Hematopoietic multipotent progenitor cell (in vitro differentiated cells): ENCODE measurements at regions not wholly inside any gene's neighbourhood (a gene's known extent, or its start where the extent isn't known, plus 50 kb on each side); places are given as distances from the start of the nearest gene placed in this dataset.
"Not testable (repeated sequence)": the region's sequence is repeated elsewhere in the genome, so short reads cannot be mapped to it uniquely, and the experiment has no call there.

Experiments used
- DNase-seq, 3 donors: peaks; one replicate each; pipeline ENCODE4 v3.0.0-alpha.2; 2011 to 2015; ENCODE audit warnings: low read depth in 2 of 3, low spot score in 2 of 3

DNA sequence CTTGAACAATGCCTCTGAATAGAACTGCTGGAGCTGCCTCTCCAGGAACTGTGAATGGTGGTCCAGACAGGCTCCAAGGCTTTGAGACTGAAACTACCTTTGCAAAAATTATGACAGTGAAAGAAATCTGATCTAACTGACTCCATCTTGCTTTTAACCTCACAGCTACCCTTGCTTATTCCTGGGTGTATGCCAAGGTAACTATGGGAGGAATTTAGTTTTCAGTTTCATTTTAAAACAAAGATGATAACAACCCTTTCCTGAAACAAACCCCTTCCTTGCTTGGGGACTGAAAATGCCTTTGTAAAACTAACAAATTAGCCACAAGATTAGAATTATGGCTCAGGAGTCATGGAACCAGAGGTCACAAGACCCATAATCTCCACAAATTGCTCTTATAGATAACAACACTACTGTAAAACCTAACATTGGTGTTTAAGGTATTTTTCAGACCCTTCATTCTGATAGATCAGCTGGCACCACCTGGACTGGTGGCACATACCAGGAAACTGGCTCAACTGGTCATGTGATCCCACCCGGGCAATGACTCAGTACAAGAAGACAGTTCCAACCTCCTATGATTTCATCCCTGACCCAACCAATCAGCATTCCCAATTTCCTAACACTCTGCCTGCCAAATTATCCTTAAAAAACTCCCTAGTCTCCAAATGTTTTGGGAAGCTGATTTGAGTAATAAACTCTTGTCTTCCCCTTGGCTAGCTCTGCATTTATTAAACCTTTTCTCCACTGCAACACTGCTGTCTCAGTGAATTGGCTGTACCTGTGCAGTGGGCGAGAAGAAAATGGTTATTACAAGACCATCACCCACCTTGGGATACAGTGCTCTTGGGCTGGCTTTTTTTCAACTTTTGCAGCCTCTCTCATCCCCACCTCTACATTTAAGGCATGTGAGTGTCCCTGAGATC, 608.1 kb downstream of the TYW1 start:
- no peak for DNase-seq

DNA sequence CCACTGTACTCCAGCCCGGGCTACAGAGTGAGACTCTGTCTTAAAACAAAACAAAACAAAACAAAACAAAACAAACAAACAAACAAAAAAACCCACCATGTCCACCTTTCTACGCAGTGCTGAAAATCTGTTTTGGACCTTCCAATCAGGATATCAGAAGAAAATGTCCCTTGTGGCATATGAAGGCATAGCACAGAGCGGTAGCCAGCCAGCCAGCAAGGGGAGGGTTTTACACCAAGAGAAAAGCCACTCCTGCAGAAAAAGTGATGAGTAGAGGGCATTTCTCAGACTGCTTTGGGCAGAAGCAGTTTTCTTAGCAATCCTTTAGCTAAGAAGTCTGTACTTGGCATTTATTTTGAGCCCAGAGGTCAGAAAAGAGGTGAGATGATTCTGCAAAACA, 612.2 kb downstream of the TYW1 start:
- DNase-seq, result no peak

DNA sequence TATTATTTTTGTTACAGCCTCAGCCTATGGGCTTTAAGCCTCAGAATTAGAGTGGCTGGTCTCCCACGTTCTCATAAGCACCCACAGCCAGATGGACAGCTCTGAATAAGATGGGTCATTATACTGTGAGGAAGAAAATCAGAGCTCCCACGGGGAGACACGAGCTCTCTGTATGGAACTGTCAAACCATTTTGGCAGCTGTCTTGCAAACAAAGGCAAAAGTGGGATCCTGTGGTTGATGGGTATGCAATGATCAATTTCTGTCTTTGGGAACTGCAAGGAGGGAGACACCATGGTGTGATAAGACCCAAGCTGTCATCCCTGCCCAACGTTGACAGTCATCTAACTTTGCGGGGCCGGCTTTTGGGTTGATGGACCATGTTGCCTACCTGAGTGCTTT, 614.3 kb downstream of the TYW1 start:
- no peak for DNase-seq

DNA sequence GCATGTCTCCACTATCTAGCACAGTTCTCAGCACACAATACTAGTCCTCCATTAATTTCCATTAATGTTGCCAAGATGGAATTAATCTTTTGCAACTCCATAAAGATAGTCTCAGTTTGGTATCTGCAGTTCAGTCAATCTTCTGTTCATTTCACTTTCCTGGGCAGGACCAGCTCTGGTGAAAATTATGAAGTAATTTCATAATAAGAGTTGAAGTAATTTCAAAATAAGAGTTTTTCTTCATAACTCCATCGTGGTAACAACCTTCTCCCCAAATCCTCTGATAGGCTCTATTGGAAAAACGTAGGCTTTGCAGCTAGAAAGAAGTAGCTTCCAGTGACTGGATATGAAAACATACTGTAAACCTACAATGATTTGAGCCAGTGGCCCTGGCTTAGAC, 618.2 kb downstream of the TYW1 start:
- DNase-seq, result no peak

DNA sequence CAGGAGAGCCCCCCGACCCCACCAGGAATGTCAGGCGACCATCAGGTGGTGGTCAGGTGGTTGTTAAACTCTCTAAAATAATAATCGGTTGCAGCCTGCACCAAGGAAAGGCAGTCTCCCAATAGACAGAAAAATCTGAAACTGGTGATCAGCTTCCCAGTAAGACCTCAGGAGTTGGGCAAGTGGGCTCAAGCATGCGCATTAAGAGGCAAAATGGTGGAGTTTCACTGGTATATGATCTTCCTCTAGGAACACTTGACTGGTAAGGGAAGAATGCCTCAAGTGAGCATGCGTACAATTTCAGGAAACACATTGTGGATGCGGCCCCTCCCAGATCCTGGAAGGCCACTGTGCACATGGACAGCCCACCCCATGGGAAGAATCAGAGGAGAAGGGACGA, 619.9 kb downstream of the TYW1 start:
- no peak for DNase-seq

DNA sequence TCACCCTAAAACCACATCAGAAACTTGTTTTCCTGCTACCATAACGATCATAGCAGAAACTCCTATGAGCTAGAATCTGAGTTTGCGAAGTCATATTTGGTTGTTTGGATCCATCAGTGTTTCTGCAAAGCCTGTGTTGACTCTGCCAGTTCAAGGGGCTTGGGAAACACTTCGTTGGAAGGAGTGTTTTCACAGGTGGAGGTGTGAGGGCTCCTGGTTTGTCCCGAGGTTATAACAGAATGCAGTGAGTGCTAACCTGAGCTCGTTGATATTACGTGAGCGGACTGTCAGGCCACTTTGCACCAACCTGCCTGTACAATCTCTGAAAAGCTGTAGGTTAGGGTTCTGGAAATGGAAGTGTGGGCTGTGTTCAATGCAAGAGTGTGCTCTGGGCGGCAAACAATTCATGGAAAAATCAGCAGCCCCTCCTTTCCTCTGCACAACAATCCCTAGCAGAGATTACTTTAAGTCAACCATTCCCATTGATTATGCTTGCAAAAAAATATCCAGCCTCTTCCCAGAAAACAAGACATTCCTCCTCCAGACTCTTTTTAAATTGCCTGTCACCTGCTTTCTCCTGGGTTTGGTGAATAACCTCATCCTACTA, 622.0 kb downstream of the TYW1 start:
- no peak for DNase-seq

DNA sequence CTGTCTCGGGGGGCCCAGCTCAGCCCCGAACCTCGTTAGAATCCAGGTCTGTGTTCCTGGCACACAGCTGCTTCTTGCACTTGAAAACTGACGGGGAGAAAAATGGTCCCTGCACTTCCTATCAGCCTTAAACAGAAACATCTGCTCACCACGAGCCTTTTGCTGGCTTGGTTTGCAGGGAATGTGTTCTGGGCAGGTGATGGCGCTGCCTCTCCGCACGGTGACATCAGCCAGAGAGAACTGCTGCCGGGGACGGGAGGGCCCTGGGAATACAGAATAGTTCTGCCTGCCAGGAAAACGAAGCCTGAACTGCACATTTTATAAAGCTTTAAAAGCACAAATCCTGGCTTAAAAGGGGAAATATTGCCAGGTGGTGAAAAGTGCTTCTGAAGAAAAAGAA, 622.5 kb downstream of the TYW1 start:
- no peak for DNase-seq

DNA sequence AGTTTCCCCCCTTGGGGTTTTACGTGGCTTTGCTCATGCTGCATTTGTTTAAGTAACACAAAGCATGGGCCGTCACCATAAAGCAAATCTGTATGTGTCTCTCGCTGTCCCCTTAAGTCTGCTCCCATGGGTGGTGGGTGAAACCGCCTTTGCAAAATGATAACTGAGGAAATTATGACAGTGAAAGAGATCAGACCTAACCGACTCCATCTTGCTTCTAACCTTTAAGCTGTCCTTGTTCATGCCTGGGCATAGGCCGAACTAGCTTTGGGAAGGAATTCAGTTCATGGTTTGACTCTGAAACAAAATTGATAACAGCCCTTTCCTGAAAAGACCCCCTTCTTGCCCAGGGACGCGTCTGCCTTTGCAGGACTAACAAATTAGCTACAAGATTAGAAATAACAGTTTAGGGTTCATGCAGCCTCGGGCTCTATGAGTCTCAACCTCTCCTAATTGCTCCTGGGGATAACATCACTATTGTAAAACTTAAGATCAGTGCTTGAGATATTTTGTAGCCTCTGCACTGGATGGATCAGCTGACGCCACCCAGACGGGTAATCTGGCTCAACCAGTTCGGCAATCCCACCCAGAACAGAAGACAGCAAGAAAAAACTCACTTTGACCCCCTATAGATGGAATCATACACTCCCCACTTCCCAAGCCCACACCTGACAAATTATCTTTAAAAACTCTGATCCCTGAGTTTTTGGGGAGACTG, 623.7 kb downstream of the TYW1 start:
- DNase-seq, result no peak

DNA sequence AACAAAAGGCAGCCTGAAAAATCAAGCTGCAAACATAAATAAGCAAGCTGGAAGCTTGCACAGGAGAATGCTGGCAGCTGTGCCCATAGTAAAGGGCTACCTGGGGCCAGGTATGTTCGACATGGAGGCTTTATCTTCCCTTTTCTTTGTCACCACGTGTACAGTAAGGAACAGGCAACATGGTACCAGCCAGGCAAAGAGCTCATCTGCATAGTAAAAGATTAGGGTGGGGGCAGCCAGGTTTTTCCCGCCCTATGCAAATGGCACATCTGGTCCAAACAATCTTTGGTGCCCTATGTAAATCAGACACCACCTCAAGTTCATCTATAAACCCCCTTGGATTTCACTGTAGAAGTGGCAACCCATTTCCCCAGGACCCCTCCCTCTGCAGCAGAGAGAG, 625.1 kb downstream of the TYW1 start:
- DNase-seq, result no peak

DNA sequence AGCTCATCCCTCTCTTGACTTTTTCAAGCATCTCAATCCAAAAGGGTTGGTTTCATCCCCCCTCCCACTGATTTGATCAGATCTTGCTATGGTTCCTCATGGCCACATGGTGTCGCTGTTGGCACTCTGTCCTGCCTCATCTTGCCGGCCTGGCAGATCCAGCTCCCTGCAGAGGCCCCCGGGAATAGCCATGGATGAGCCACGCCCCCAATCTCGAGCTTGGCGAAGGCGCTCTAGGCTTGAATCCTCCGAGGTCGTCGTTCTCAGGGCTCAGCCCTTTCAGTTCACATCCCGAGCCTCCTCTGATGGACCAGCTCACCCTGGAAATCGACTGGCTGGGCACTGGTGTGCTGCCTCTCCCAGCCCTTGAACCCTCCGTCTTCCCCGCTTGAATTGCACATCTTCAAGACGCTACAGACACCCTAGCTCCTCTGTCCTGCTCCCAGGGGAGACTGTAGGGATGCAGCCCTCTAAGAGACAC, 628.7 kb downstream of the TYW1 start:
- peak in 2 of 3 donors; percentile 19 to 43 for DNase-seq

DNA sequence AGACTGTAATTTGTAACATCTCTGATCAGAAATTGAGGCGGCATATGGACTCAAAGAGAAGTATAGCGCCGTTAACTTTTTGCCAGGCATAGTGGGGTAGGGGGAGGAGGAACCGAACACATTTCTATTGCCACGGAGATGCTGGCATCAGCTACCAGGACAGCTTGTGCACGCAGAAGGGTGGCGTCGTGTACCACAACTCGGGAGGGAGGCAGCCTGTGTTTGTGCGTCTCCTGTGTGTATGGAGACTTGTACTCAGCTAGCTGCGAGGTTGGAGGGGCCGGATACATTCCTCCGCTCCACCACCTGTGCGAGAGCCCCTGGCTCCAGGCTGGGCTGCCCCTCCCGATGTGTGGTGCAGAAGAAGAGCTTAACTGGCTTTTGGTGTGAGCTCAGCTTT, 634.8 kb downstream of the TYW1 start:
- no peak for DNase-seq

DNA sequence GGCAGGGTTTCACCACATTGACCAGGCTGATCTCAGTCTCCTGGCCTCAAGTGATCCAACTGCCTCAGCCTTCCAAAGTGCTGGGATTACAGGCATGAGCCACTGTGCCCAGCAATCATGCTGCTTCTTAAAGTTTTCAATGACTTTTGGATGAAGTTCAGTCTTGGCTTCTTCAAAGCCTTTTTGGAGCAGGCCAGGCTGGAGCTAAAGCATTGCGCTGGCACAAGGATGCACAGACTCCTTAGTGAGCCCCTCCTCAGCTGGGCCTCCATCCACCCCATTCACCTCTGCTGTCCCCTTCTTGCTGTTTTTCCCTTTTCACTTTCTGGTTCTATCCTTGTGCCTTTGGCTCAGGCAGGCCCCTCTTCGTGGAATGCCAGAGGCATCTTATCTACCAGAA, 638.6 kb downstream of the TYW1 start:
- DNase-seq, result no peak

DNA sequence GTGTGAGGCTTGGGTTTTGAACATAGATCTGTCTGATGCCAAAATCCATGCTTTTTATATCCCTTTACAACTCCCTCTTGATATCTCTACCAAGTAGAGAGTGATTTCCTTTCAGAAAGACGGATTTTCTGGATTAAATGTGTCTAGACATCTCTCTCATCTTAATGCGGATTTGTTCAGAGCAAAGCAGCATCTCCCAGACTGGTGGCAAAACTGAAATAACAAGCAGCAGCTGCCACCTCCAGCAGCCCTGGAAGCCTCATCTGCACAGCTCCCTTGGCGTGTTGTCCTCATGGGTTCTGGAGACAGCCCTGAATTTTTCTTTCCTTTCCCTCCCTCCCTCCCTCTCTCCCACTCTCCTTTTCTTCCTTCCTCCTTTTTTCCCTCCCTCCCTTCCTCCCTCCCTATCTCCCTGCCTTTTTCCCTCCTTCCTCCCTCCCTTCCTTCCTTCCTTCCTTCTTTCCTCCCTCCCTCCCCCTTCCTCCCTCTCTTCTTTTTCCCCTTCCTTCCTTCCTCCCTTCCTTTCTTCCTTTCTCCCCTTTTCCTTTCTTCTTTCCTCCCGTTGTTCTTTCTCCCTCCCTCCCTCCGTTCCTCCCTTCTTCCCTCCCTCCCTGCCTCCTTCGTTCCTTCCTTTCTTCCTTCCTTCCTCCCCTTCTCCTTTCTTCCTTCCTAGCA, 639.9 kb downstream of the TYW1 start:
- no peak for DNase-seq

DNA sequence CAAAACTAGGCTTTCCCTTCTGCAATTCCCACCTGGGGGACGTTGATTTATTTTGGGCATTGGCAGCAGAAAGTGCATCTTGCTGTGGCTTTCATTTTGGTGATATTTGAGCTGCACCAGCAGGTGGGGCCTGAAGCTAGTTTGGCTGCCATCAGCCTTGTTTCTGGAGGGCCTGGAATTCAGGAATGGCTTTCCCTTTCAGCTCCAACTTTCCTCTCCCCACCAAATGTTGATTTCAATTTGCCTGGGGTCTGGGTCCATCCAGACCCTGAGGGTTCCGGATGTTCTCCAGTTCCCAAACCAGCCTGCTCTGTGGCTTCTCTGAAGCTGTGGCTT, 640.4 kb downstream of the TYW1 start:
- no peak for DNase-seq

DNA sequence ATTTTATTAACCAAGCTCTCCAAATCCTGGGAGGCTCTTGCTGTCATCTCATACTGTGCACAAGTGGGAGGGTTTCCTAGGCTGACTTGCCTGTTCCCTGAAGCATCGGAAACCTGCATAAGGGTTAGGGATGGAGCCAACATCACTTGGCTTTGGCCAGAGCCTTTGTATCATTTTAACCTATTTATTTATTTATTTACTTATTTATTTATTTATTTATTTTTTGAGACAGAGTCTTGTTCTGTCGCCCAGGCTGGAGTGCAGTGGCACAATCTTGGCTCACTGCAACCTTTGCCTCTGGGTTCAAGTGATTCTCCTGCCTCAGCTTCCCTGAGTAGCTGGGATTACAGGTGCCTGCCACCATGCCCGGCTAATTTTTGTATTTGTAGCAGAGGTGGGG, 645.9 kb downstream of the TYW1 start:
- DNase-seq, result not testable (repeated sequence)

DNA sequence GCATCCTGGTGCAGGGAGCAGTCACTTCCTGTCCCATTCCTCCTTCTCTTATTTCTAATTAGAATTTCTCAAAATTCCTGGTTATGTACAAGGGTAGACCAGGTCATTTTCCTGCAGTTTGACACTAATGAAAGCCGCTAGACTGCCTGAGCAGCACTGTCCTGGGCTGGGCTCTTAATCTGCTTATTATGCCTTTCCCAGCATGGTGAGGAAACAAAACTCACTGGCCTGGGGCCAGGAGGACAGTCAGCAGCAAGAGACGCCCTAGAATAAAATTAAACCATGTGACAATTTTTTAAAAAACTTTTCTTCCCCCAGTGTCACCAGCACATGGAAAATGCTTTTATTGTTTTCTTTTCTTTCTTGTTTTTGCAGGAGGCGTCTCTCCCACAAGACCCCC, 647.5 kb downstream of the TYW1 start:
- DNase-seq, result no peak

DNA sequence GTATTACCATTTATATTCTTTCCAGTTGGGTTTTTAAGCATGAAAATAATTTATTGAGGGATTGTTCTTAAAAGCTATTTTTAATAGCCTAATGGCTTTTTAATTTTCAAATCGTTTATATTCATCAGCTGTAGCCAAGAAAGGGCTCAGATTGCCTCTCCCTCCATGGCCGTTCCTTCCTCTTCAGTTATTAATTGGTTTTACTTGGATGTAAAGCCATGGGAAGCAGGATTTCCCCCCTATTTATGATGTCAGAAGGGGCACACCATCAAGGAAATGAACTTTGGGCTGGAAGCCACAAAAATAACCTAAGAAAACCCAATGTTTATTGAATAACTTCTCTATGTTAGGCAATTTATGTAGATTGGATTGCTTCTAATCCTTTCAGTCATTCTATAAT, 656.3 kb downstream of the TYW1 start:
- no peak for DNase-seq

DNA sequence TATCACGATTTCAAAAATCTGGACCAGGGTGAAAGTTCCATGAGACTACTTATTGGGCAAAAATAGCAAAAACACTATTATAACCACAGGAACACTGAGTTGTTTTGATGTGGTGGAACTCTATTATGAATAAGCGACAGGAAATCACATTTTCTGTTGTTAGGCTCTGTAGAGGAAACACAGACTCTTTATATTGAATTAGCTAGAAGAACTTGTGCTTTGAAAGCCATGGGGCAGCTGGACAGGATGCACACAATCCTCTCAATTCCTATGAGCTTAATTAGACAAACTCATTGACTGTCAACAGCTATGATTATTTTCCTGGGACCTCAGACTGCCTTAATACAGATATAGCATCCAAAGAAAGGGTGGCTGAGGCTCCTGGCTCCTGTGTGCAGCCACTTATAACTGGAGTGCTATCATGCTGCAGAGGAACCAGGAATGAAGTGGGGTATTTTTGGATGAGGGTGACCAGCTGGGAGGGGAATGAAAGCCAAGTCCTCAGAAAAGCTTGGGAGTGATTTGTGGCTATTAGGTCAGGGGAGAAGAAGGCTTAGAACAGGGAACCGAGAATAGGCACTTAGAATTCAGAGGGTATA, 657.3 kb downstream of the TYW1 start:
- no peak for DNase-seq

DNA sequence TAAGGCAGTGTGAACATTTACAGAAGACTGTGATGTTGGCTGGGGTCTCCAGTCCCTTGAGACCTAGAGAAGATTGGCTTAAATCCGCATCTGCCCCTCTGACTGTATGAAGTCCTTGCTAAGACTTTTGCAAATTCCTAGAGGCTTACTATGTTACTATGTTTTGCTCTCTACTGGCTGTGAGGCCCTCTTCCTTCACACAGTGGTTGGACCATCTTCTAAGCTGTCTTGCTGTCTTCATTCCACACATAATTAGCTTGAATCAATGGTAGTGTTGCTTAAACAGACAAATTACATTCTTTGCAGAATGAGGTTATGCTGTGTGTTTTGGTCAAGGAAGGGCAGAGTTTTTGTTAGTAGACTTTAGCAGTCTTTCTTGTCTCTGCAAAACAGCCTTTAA, 658.0 kb downstream of the TYW1 start:
- DNase-seq, result no peak

DNA sequence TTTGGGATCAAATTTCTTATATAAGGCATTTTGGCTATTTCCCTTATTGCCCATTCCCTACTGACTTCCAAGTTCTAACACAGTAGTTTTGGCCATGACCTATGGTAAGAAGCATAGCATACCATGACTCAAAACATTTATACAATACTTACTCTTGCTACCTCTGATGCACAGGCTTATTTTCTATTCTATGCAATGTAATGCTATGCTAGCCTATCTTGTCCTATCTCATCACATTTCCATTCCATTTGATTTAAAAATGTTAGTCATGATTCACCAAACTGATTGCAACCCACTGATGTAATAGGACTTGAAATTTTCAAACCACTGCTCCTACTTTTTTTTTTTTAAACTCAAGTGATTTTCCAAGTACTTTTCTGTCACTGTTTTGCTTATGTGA, 658.5 kb downstream of the TYW1 start:
- DNase-seq, result no peak

DNA sequence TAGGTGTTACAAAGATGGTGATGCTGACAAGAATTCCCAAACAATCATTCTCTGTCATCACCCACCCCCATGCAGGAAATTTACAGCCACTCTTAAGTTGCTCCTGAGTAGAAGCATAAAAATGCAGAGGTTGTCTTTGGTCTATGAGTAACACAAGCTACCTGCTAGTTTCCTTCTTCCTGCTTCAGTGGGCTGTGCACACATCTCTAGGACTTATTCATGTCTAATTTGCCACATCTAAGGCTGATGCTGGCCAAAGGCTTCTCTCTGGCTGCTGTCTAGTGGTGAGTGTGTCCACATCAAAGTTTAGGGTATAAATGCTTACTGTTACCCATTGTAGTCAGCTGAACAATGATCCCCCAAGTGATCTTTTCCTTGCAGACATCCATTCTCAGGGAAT, 662.5 kb downstream of the TYW1 start:
- DNase-seq, result no peak
